Esophagus squamous epithelium (tissue), 5 donors: ENCODE measurements at regions not wholly inside any gene's neighbourhood (a gene's known extent, or its start where the extent isn't known, plus 50 kb on each side); places are given as distances from the start of the nearest gene placed in this dataset.

Experiments
- DNase-seq: peaks from one replicate; lab custom pipeline; 2025; lab: John Stamatoyannopoulos, UW
- H3K27ac ChIP-seq, 4 donors: fragments of 200-600 bp; sonication (generic); one replicate each; pipeline ENCODE4 v1.5.1; 2016 to 2019; ENCODE audit warnings: mild to moderate bottlenecking in 1 of 4
- H3K27me3 ChIP-seq, 4 donors: fragments of 200-600 bp; sonication (generic); 1 replicate in 3 of 4; 2 replicates in 1 of 4; pipeline versions ENCODE4 v1.5.1 to v1.6.0; 2017 to 2021; ENCODE audit warnings: antibody characterized with exemption in 1 of 4
- H3K36me3 ChIP-seq, 3 donors: fragments of 200-600 bp; sonication (generic); one replicate each; pipeline ENCODE4 v1.5.1; 2016 to 2019
- H3K4me1 ChIP-seq, 3 donors: fragments of 200-600 bp; sonication (generic); one replicate each; pipeline ENCODE4 v1.5.1; 2017 to 2019
- H3K4me3 ChIP-seq, 4 donors: fragments of 200-600 bp; sonication (generic); 1 replicate in 3 of 4; 2 replicates in 1 of 4; pipeline ENCODE4 v1.5.1; 2016 to 2019; ENCODE audit warnings: mild to moderate bottlenecking in 2 of 4, moderate library complexity in 1 of 4
- H3K9me3 ChIP-seq, 3 donors: fragments of 200-600 bp; sonication (generic); one replicate each; pipeline ENCODE4 v1.5.1; 2016 to 2019
- POLR2A ChIP-seq, 4 donors: fragments of 450-650 bp; IDR thresholded peaks; one replicate each; pipeline ENCODE4 v1.6.1; 2017; ENCODE audit warnings: antibody characterized with exemption in 4 of 4, mild to moderate bottlenecking in 4 of 4, moderate library complexity in 3 of 4
- WGBS, 2 donors: methylation state at CpG; one replicate each; pipeline ENCODE4 v1.1.5; 2018; 5-methylcytosine and 5-hydroxymethylcytosine counted together
- intact Hi-C: fragments of 100-400 bp; cut with DNase I; formaldehyde crosslinking; loops from one replicate; pipeline ENCODE4 v1.15.0; 2022
- TF ChIP-seq, protein P1 (sequence below), 6 experiments: fragments of 450-650 bp in 4 of 6; fragments of 200-600 bp in 2 of 6; sonication (generic) in 2 of 6; IDR thresholded peaks; one replicate each; pipeline ENCODE4 v1.5.1; 2016 to 2019; ENCODE audit warnings: antibody characterized with exemption in 6 of 6, mild to moderate bottlenecking in 4 of 6, moderate library complexity in 4 of 6
- donor health status: DM: yes; HTN: yes; CAD: no.

- H3K36me3 ChIP-seq, result no peaks in the 10 kb centered on the region
- no peak overlapping the region for H3K4me3 ChIP-seq
- H3K9me3 ChIP-seq, result no peaks in the 10 kb centered on the region
- no peak for DNase-seq
- TF ChIP-seq POLR2A (IDR thresholded peaks at IDR 0.05), result no peak
- TF ChIP-seq, protein P1, sequence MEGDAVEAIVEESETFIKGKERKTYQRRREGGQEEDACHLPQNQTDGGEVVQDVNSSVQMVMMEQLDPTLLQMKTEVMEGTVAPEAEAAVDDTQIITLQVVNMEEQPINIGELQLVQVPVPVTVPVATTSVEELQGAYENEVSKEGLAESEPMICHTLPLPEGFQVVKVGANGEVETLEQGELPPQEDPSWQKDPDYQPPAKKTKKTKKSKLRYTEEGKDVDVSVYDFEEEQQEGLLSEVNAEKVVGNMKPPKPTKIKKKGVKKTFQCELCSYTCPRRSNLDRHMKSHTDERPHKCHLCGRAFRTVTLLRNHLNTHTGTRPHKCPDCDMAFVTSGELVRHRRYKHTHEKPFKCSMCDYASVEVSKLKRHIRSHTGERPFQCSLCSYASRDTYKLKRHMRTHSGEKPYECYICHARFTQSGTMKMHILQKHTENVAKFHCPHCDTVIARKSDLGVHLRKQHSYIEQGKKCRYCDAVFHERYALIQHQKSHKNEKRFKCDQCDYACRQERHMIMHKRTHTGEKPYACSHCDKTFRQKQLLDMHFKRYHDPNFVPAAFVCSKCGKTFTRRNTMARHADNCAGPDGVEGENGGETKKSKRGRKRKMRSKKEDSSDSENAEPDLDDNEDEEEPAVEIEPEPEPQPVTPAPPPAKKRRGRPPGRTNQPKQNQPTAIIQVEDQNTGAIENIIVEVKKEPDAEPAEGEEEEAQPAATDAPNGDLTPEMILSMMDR (IDR thresholded peaks at IDR 0.05), result no peak
- H3K27me3 ChIP-seq, result no peaks in the 10 kb centered on the region
- no peak overlapping the region for H3K27ac ChIP-seq
- H3K4me1 ChIP-seq, result no peaks in the 10 kb centered on the region
- intact Hi-C loops, result no loop called here
- 11 to 27% methylated on average over 1 of the region's 1 CpG for WGBS, 2 donors
Observed at GRCh38 chr4:104128031-104128849, 366.5 kb downstream of the CXXC4 start.

DNA sequence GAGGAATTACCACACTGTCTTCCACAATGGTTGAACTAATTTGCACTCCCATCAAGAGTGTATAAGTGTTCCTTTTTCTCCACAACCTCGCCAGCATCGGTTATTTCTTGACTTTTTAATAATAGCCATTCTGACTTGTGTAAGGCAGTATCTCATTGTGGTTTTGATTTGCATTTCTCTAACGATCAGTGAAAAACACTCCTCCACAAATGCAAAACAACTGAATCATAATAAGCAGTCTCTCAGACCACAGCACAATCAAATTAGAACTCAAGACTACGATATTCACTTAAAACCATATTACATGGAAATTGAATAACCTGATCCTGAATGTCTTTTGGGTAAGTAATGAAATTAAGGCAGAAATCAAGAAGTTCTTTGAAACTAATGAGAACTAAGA lies 371.7 kb downstream of the CXXC4 start:
- Histone ChIP-seq H3K36me3 (no peaks in the 10 kb centered on the region), H3K27me3 (no peaks in the 10 kb centered on the region), H3K4me1 (no peaks in the 10 kb centered on the region), H3K9me3 (no peaks in the 10 kb centered on the region), H3K27ac (no peak overlapping the region), H3K4me3 (no peak overlapping the region)
- intact Hi-C loops, result no loop called here
- TF ChIP-seq, protein P1 (IDR thresholded peaks at IDR 0.05), result no peak
- no peak for TF ChIP-seq POLR2A (IDR thresholded peaks at IDR 0.05)
- no peak for DNase-seq
- 63 to 86% methylated on average over 4 of the region's 4 CpGs for WGBS, 2 donors

DNA sequence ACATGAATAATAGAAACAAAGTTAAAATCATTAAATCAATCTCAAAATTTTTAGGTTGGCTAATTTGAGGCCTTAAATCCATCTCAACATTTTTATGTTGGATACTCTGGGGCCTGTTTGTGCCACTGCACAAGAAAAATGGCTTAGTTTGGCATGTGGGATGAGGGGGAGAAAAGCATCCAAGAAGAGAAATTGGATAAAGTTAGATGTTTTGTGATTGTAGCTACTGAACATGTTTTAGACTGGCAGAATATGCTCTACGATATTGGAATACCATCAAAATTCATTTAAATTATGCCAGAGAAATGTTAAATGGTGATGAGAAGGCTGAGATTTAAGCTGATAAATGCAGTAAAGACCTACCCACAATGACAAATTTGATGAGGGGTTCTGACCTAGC lies 376.9 kb downstream of the CXXC4 start:
- WGBS, 2 donors, result 19 to 29% methylated on average over 1 of the region's 1 CpG
- TF ChIP-seq, protein P1 (IDR thresholded peaks at IDR 0.05), result no peak
- TF ChIP-seq POLR2A (IDR thresholded peaks at IDR 0.05), result no peak

DNA sequence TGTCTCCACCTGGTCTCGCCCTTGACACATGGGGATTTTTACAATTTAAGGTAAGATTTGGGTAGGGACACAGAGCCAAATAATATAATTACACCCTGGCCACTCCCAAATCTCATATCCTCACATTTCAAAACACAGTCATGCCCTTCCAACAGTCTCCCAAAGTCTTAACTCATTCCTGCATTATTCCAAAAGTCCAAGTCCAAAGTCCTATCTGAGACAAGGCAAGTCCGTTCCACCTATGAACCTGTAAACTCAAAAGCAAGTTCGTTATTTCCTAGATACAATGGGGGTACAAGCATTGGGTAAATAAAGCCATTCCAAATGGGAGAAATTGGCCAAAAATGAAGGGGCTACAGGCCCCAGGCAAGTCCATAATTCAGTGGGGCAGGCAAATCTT lies 380.8 kb downstream of the CXXC4 start:
- Histone ChIP-seq H3K4me1 (no peaks in the 10 kb centered on the region), H3K36me3 (no peaks in the 10 kb centered on the region), H3K27ac (no peak overlapping the region), H3K27me3 (no peaks in the 10 kb centered on the region), H3K9me3 (peaks cover 0 to 4% (median 0%) of the 10 kb centered on the region in 3 donors), H3K4me3 (no peak overlapping the region)
- WGBS, 2 donors, result 62 to 74% methylated on average over 3 of the region's 3 CpGs
- DNase-seq, result no peak
- TF ChIP-seq, protein P1 (IDR thresholded peaks at IDR 0.05), result no peak
- no peak for TF ChIP-seq POLR2A (IDR thresholded peaks at IDR 0.05)
- intact Hi-C loops, result no loop called here

More for the DNA sequence above, 376.9 kb downstream of the CXXC4 start:
- Histone ChIP-seq H3K9me3 (peaks cover 0 to 4% (median 0%) of the 10 kb centered on the region in 3 donors), H3K4me3 (no peak overlapping the region), H3K27ac (no peak overlapping the region), H3K27me3 (no peaks in the 10 kb centered on the region), H3K36me3 (no peaks in the 10 kb centered on the region), H3K4me1 (no peaks in the 10 kb centered on the region)
- DNase-seq, result no peak
- intact Hi-C loops, result no loop called here

GRCh38 chr4:104099141-104099540 lies 379.4 kb upstream of the TACR3 start:
- TF ChIP-seq, protein P1 (IDR thresholded peaks at IDR 0.05), result no peak
- TF ChIP-seq POLR2A (IDR thresholded peaks at IDR 0.05), result no peak
- intact Hi-C loops, result no loop called here
- Histone ChIP-seq H3K4me1 (no peaks in the 10 kb centered on the region), H3K36me3 (no peaks in the 10 kb centered on the region), H3K4me3 (no peak overlapping the region), H3K27me3 (no peaks in the 10 kb centered on the region), H3K9me3 (peaks cover 0 to 25% (median 6%) of the 10 kb centered on the region in 3 donors), H3K27ac (no peak overlapping the region)
- DNase-seq, result no peak
